ENCODE measurements at regions not wholly inside any gene's neighbourhood (a gene's known extent, or its start where the extent isn't known, plus 50 kb on each side); places are given as distances from the start of the nearest gene placed in this dataset.

GRCh38 chr6:142676647-142677192 lies 268.3 kb downstream of the HIVEP2 start:
- TF ChIP-seq POLR2AphosphoS5 (IDR thresholded peaks at IDR 0.05; ENCODE audit: low read depth, low read length) = no peak
- TF ChIP-seq POLR2A (IDR thresholded peaks at IDR 0.05; ENCODE audit: low read depth, low read length) = no peak
- TF ChIP-seq TAF1 (IDR thresholded peaks at IDR 0.05; ENCODE audit: borderline replicate concordance, low read depth, low read length) = no peak
